GM12874 (cell line): ENCODE measurements at regions not wholly inside any gene's neighbourhood (a gene's known extent, or its start where the extent isn't known, plus 50 kb on each side); places are given as distances from the start of the nearest gene placed in this dataset.

Source experiments
- CTCF ChIP-seq: IDR thresholded peaks from 2 replicates; pipeline ENCODE4 v1.5.1; 2011; ENCODE audit warnings: low read depth, mild to moderate bottlenecking, control low read depth, low read length, moderate library complexity; ENCODE audit not compliant: insufficient read depth

GRCh38 chr2:223107825-223108224, 55.8 kb downstream of the KCNE4 start:
- TF ChIP-seq CTCF: no peak

GRCh38 chr2:223108351-223109050, 56.5 kb downstream of the KCNE4 start:
- no peak for TF ChIP-seq CTCF

GRCh38 chr2:223109341-223109740, 57.4 kb downstream of the KCNE4 start:
- TF ChIP-seq CTCF: no peak

DNA sequence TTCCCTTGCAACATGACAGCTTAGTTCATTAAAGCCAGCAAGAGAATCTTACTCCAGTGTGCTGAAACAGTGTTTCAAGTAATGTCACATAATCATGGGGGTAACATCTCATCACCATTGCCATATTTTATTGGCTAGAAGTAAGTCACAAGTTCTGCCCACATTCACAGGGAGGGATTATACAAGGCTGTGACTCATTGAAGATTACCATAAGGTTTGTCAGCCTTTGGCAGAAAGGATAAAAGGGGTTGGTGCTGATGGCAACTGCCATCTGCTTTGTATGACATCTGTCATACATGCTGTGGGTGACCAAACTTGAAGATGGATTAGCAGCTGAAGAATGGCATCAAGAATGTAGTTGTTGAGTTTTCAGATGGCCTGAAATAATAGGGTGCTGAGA, 61.2 kb downstream of the KCNE4 start:
- TF ChIP-seq CTCF: no peak

DNA sequence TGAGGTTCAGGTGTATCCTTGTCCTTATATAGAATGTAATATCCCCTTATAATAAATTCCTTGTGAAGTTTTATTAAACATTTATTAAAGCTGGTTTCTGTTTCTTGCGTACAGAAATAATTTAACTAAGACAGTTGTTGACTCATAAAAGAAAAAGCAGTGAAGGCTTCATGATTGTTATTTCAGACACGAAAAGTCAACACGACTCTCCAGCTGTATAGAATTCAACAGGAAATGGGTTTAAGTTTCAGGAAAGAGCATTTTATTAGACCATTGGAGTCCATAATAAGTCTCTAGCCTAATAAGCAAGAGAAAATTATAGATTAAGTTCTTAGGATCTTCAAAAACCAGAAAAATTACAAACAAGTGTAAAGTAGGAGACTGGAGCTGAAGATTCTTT, 62.2 kb downstream of the KCNE4 start:
- TF ChIP-seq CTCF: no peak

DNA sequence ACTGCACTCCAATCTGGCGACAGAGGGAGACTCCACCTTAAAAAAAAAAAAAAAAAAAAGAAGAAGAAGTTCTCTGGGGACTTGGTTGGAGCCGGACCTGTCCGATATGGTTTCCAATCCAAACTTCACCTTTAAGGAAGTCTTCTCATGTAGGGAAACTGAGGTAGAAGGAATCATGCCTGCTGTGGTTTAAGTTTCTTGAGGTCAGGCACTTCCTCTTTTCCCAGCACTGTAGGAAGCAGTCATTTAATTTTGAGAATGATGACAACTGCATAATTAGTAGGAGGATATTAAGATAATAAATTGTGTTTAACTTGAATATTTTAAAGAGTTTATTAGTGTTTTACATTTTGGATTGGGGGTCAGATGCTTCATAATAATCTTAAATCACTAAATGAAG, 62.9 kb downstream of the KCNE4 start:
- no peak for TF ChIP-seq CTCF

DNA sequence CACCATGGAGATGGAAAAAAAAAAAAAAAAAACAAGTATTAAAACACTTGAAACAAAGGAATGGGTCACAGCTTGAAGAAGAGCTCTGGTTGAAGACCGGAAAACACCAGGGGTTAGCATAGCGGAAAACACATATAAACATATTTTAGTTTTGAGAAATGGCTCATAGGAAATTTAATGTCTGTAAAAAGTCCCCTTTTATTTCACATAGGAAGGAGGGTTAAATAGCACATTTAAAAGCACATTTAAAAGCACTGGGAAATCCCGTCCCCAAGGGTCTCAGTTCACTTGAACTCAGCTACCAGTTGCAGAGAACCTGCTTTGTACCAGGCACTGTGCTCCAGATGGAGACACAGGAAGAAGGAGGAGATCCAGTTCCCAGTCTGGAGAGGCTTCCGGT, 65.5 kb downstream of the KCNE4 start:
- TF ChIP-seq CTCF: no peak
